Right atrium auricular region (tissue), 2 donors: ENCODE measurements at regions not wholly inside any gene's neighbourhood (a gene's known extent, or its start where the extent isn't known, plus 50 kb on each side); places are given as distances from the start of the nearest gene placed in this dataset.

Source experiments
- DNase-seq: peaks from one replicate; pipeline ENCODE4 v3.0.0-alpha.2; 2019; ENCODE audit warnings: low spot score
- H3K27ac ChIP-seq, 2 donors: fragments of 200-600 bp; sonication (generic); 1 replicate in 1 of 2; 2 replicates in 1 of 2; pipeline ENCODE4 v1.5.1; 2016 to 2019
- H3K27me3 ChIP-seq, 2 donors: fragments of 200-600 bp; sonication (generic); one replicate each; pipeline versions ENCODE4 v1.5.1 to v1.6.0; 2017 to 2019
- H3K36me3 ChIP-seq: fragments of 200-600 bp; sonication (generic); one replicate; pipeline ENCODE4 v1.5.1; 2016
- H3K4me1 ChIP-seq, 2 donors: fragments of 200-600 bp; sonication (generic); one replicate each; pipeline versions ENCODE4 v1.5.1 to v1.6.0; 2017 to 2019
- H3K4me3 ChIP-seq, 2 donors: fragments of 200-600 bp; sonication (generic); 1 replicate in 1 of 2; 2 replicates in 1 of 2; pipeline ENCODE4 v1.5.1; 2017 to 2019; ENCODE audit warnings: mild to moderate bottlenecking in 1 of 2, moderate library complexity in 1 of 2
- H3K9me3 ChIP-seq, 2 donors: fragments of 200-600 bp; sonication (generic); one replicate each; pipeline ENCODE4 v1.5.1; 2019
- TF ChIP-seq, protein P1 (sequence below), 2 donors: fragments of 200-600 bp; sonication (generic); IDR thresholded peaks; one replicate each; pipeline ENCODE4 v1.5.1; 2019; ENCODE audit warnings: antibody characterized with exemption in 2 of 2

DNA sequence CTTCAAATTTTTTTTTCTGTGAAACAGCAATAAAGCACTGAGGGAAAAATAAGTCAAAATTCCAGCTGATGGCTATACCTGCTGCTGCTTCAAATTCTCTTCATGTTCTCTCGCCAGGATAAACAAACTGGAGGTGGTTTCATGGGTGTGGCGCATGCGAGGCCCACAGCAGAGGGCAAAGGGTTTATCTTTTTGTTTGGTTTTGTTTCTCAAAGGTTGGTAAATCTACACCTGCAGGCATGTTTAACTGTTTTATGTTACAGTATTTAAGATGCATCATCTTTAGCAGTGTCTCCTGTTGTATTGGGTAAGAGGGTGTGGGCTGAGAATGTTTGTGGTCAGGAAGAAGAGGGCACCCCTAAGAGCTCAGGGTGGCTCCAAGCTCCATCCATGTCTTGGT is 342.2 kb downstream of the CDH26 start:
- TF ChIP-seq, protein P1, sequence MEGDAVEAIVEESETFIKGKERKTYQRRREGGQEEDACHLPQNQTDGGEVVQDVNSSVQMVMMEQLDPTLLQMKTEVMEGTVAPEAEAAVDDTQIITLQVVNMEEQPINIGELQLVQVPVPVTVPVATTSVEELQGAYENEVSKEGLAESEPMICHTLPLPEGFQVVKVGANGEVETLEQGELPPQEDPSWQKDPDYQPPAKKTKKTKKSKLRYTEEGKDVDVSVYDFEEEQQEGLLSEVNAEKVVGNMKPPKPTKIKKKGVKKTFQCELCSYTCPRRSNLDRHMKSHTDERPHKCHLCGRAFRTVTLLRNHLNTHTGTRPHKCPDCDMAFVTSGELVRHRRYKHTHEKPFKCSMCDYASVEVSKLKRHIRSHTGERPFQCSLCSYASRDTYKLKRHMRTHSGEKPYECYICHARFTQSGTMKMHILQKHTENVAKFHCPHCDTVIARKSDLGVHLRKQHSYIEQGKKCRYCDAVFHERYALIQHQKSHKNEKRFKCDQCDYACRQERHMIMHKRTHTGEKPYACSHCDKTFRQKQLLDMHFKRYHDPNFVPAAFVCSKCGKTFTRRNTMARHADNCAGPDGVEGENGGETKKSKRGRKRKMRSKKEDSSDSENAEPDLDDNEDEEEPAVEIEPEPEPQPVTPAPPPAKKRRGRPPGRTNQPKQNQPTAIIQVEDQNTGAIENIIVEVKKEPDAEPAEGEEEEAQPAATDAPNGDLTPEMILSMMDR (IDR thresholded peaks at IDR 0.05), result no peak
- Histone ChIP-seq H3K27me3 (no peaks in the 10 kb centered on the region), H3K4me3 (no peak overlapping the region), H3K4me1 (no peaks in the 10 kb centered on the region), H3K27ac (no peak overlapping the region), H3K36me3 (no peaks in the 10 kb centered on the region), H3K9me3 (no peaks in the 10 kb centered on the region)
- DNase-seq, result no peak

DNA sequence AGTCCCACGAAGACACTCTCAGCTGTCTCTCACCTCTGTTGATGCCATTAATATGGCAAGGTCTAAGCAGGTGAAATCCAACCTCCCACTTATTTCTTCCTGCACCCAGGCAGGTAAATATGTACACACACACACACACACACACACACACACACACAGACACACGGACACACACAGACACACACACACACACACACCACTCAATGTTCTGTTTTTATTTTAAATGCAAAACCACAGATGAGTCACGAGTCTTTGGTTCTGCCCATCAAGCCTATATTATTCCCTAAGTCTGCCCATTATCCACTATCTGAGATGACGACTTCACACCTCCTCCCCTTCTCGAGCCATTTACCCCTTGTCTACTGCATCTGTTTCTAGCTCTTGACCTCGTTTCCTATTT is 344.7 kb downstream of the CDH26 start:
- Histone ChIP-seq H3K27me3 (no peaks in the 10 kb centered on the region), H3K27ac (no peak overlapping the region), H3K4me1 (no peaks in the 10 kb centered on the region), H3K36me3 (no peaks in the 10 kb centered on the region), H3K4me3 (no peak overlapping the region), H3K9me3 (no peaks in the 10 kb centered on the region)
- no peak for DNase-seq
- TF ChIP-seq, protein P1 (IDR thresholded peaks at IDR 0.05), result no peak

DNA sequence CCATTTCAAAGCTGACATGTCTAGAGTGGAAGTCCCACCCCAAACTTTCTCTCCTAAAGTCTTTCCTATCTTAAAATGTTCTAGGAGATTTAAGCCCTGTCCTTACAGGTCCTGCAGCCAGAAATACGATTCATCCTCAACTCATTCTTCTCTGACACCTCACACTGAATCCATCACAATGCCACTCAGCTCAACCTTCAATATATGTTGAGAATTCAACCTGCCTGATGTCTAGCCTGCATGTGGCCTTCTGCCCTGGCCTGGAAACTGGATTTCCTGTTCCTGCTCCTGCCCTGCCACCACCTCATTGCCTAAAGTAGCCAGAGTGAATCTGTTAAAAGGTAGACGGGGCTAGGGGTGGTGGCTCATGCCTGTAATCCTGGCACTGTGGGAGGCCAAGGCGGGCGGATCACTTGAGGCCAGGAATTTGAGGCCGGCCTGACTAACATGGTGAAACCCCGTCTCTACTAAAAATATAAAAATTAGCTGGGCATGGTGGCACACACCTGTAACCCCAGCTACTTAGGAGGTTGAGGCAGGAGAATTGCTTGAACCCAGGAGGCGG is 345.9 kb downstream of the CDH26 start:
- Histone ChIP-seq H3K27ac (no peak overlapping the region), H3K9me3 (no peaks in the 10 kb centered on the region), H3K4me3 (no peak overlapping the region), H3K27me3 (no peaks in the 10 kb centered on the region), H3K36me3 (no peaks in the 10 kb centered on the region), H3K4me1 (no peaks in the 10 kb centered on the region)
- TF ChIP-seq, protein P1 (IDR thresholded peaks at IDR 0.05), result no peak
- DNase-seq, result no peak

DNA sequence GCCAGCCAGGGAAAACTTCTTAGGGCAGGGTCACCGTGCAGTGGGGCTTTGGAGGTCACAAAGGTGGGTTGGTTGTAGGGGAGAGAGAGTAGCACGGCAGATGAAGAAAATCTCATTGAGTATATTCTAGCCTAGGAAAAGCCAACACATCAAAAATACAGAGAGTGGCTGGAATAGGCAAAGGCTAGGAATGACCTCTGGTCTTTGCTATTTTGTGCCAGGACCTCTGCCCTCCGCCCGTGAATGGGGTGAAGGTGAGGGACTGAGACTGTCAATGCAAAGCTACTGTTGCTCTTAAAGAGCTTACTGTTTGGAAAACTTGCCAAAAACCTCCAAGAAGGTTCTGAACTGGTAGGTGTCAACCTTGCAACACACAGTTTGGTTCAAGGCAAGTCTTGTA is 346.7 kb downstream of the CDH26 start:
- H3K9me3 ChIP-seq, result no peaks in the 10 kb centered on the region
- TF ChIP-seq, protein P1 (IDR thresholded peaks at IDR 0.05), result no peak
- no peak overlapping the region for H3K27ac ChIP-seq
- H3K36me3 ChIP-seq, result no peaks in the 10 kb centered on the region
- H3K27me3 ChIP-seq, result no peaks in the 10 kb centered on the region
- no peak for DNase-seq
- no peaks in the 10 kb centered on the region for H3K4me1 ChIP-seq
- no peak overlapping the region for H3K4me3 ChIP-seq

DNA sequence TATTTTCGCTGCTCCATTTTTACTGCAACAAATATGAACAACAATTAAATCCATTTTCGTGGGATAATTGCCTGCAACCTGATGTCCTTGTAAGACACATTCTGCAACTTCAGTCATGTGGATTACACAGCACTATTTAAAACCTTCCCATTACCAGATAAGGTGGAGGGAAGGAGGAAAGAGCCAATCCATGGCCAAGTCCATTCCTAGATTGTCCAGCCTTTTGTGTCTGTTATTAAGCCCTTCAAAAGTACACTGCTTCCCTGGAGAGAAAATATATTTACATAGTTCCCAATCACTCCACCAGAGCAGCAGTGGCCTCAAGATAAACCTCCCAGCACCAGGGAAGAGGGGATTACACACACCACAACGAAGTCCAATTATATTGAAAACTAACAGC is 347.9 kb downstream of the CDH26 start:
- no peak overlapping the region for H3K4me3 ChIP-seq
- no peak overlapping the region for H3K27ac ChIP-seq
- H3K27me3 ChIP-seq, result no peaks in the 10 kb centered on the region
- no peaks in the 10 kb centered on the region for H3K36me3 ChIP-seq
- H3K9me3 ChIP-seq, result no peaks in the 10 kb centered on the region
- DNase-seq, result no peak
- TF ChIP-seq, protein P1 (IDR thresholded peaks at IDR 0.05), result no peak
- H3K4me1 ChIP-seq, result no peaks in the 10 kb centered on the region

DNA sequence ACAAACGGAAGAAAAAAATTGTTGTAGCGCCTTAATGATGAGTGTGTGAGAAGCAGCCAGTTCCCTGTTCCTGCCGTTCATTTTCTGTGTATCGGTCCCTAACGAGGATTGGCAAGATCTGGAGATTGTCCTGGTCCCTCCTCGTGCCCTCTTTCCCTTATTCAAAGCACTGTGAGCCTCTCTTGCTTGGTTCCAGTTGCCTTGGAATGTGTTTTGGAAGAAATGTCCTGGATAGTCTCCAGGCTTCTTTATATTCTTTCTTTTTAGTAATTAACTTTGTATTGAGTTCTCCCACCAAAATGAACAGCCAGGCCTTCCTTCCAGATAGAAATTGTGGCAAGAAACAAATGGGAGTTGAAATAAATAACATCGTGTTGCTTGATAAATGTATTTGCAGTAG is 348.3 kb downstream of the CDH26 start:
- Histone ChIP-seq H3K27ac (no peak overlapping the region), H3K9me3 (no peaks in the 10 kb centered on the region), H3K4me1 (no peaks in the 10 kb centered on the region), H3K27me3 (no peaks in the 10 kb centered on the region), H3K36me3 (no peaks in the 10 kb centered on the region), H3K4me3 (no peak overlapping the region)
- no peak for DNase-seq
- TF ChIP-seq, protein P1 (IDR thresholded peaks at IDR 0.05), result no peak
